ENCODE measurements at regions not wholly inside any gene's neighbourhood (a gene's known extent, or its start where the extent isn't known, plus 50 kb on each side); places are given as distances from the start of the nearest gene placed in this dataset.

DNA sequence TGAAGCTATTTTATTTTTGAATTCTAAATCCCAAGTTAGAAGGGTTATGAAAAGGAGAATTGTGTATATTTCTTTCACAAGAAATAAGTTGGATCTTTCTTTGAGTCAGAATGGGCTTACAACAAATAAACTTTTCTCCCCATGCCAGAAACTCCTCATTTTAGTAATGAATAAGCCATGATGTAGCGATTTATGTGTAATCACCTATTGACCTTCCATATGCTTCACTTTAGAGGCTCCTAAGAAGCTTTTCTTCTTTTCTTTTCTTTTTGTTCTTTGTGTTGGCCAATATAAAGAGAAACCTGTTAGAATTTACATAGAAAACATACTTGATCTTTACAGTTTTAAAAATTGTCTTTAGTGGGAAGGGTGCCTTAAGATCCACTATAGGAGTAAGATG lies 370.2 kb downstream of the UTRN start:
- TF ChIP-seq, protein P1, sequence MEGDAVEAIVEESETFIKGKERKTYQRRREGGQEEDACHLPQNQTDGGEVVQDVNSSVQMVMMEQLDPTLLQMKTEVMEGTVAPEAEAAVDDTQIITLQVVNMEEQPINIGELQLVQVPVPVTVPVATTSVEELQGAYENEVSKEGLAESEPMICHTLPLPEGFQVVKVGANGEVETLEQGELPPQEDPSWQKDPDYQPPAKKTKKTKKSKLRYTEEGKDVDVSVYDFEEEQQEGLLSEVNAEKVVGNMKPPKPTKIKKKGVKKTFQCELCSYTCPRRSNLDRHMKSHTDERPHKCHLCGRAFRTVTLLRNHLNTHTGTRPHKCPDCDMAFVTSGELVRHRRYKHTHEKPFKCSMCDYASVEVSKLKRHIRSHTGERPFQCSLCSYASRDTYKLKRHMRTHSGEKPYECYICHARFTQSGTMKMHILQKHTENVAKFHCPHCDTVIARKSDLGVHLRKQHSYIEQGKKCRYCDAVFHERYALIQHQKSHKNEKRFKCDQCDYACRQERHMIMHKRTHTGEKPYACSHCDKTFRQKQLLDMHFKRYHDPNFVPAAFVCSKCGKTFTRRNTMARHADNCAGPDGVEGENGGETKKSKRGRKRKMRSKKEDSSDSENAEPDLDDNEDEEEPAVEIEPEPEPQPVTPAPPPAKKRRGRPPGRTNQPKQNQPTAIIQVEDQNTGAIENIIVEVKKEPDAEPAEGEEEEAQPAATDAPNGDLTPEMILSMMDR (IDR thresholded peaks at IDR 0.05; ENCODE audit: low read depth, low read length) = no peak
- DNase-seq (ENCODE audit: extremely low read depth, low read depth) = no peak

DNA sequence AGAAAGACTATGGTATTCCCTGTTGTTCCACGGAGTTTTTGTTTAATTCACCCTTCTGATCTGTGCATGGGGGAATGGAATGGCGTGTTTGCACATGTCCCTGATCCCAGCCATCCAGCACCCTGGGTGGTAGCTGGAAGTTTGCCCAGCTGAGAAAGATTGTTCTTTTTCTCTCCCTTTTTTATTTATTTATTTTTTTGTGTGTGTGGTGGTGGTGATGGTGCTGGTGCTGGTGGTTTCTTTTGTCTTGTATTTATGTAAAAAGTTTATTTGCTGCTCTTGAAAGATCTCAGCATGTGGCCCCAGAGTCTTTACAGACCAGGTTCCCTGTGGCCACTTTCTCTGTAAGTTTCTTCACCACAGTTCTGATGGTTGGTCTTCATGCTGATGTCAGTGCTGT lies 372.6 kb downstream of the UTRN start:
- DNase-seq (ENCODE audit: extremely low read depth, low read depth) = no peak

DNA sequence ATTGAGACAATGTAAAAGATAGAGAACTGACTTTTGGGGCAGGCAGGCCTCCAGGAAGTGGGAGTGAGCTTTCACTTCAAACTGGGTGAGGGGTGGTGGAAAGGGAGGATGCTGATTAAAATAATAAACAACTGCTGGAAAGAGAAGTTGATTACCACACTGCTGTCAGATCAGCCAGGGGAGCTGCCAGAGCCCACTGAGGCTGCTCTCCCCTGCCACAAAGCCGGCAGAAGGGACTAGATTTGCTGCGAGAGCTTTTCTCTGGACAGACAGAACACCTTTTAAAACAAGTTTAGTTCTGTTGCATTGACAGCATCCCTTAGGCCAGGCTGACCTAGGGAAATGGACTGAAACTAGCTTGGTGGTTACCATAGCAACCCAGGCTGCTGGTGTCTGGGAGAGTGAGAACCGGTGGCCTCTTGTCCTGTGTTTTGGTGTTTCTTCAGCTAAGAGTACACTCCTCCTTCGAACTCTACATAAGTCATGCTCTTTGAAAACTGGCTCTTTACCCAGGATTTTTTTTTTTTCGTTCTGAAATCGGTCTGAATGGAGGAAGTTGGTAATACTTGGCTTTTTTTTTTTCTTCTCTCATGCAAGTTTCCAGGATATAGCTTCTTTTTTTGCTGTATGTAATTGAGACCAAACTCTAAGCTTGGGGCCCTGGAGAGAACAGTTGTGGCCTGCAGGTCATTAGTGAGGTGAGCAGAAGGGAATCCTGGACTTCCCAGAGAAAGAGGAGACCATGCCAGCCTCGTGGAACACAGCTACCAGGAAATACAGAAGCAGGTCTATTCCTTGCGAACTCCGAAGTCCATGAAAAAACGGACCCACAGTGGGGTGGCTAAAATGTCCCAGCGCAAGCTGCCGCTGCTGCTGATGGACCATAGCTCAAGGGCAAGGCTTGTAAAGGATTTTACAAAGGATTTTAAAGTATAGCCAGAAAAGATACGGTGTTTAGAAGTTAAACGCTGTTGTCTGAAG lies 374.4 kb downstream of the UTRN start:
- TF ChIP-seq, protein P1 (IDR thresholded peaks at IDR 0.05; ENCODE audit: low read depth, low read length) = no peak

More for the DNA sequence above, 372.6 kb downstream of the UTRN start:
- TF ChIP-seq, protein P1 (IDR thresholded peaks at IDR 0.05; ENCODE audit: low read depth, low read length) = no peak

DNA sequence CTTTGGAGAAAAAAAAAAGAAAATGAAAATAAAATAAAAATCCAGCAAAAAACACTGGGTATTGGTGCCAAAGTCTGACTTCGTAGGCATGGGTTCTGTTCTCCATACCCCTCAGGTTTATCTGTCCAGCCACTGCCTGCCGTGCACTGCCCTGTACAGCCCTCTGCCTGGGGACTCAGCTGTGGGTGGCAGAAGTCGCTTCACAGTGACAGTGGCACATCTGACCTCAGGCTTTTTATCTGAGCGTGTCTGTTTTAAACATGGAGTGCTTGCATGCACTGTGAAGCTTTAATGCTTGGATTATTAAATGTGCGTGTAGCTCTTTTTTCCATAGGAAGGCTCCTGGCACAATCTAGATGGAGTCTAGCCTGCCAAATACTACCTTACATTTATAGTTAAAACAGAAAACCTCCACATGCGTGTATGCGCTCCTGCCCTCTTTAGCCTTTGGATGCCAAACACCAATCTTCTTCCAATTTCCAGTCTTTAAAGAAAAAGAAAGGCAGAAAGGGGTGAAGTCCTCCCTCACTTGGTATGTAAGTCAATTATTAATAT lies 375.5 kb downstream of the UTRN start:
- TF ChIP-seq, protein P1 (IDR thresholded peaks at IDR 0.05; ENCODE audit: low read depth, low read length) = no peak
- no peak for DNase-seq (ENCODE audit: extremely low read depth, low read depth)

More for the DNA sequence above, 374.4 kb downstream of the UTRN start:
- no peak for DNase-seq (ENCODE audit: extremely low read depth, low read depth)

DNA sequence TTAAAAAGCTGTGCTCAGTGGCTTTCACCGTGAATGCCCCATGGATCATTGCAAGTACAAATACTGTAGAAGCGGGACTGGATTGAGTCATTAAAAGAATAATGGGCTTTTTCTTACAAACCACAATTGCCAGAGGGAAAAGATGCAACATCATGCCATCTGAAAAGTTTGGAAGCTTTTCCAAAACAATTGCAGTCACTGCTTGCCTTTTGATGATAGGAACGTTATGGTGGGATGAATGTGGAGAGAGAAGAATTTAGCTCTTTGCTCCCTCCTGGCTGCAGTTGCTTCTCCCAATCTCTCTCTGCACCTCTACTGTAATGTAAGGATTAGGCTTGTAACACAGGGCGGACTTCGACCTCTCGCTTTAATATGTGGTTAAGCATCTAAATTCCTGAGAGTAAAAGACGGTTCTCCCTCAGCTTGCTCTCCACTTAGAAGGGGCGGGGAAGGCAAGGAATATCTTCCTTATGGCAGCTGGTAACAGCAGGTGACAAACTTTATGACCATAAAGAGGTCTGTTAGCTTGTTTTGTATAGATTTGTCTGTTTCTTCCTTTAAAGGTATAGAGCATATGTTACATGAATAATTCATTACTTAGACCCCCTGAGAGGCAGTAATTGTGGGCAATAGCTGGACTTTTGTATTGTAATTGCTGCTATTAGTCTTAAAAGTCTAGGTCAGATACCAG lies 376.1 kb downstream of the UTRN start:
- peak; percentile 58 for DNase-seq (ENCODE audit: extremely low read depth, low read depth)

DNA sequence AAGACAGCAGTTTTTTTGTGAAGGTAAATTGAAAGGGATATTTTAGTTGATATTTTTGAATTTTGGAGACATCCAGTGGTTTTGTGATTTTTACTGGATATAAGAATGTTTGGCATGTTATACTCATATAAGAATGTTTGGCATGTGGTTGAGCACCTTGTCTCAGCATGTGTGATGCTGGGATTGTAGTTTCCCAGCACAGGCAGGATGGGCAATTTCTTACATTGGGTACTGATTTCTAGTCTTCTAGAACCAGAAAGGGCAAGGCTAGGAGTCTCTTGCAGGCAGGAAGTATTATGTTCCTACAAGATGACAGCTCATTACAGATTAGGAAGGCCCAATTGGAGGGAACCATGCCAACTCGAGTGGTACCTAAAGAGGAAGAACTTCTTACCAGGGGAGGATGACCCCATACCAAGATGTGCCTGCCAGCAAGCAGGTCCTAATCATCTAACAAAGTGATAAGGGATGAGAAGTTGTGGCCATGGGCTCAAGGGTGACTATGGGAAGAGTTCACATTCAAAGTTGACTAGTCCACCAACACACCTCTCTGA lies 377.8 kb downstream of the UTRN start:
- no peak for DNase-seq (ENCODE audit: extremely low read depth, low read depth)
- TF ChIP-seq, protein P1 (IDR thresholded peaks at IDR 0.05; ENCODE audit: low read depth, low read length) = no peak

More for the DNA sequence above, 376.1 kb downstream of the UTRN start:
- TF ChIP-seq, protein P1 (IDR thresholded peaks at IDR 0.05; ENCODE audit: low read depth, low read length) = peak; percentile 7

All from AG09319 (cell line).